ENCODE measurements at regions not wholly inside any gene's neighbourhood (a gene's known extent, or its start where the extent isn't known, plus 50 kb on each side); places are given as distances from the start of the nearest gene placed in this dataset.

DNA sequence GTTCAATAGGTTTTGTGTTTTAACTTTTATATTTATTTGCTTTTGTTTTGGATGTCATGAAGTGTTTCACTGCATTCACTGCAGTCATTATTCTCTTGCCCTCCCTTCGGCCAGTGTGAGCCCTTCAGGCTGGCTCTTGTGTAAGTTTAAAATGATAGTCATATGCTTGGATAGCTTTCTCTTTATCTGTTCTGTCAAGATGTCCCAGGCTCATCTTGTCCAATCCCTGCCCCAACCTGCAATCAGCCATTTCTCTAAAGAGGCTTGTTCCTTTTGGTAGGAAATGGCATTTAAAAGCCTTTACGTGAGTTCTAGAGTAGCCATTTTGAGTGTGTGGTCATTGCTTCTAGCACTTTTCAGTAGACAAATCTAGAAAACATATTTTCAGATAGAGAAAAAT is 238.0 kb upstream of the SLC39A10 start:
- H3K36me3 ChIP-seq (ENCODE audit: insufficient read depth, low read length): no peaks in the 10 kb centered on the region
- H3K9me2 ChIP-seq (replicated peaks; ENCODE audit: low read depth, low read length): no peaks in the 10 kb centered on the region
- no peak overlapping the region for H3K4me3 ChIP-seq (ENCODE audit: low read length, poor library complexity, severe bottlenecking)
- no peaks in the 10 kb centered on the region for H4K20me1 ChIP-seq (ENCODE audit: insufficient read depth, low read length, poor library complexity, severe bottlenecking)
- H3F3A ChIP-seq (ENCODE audit: low read depth): no peaks in the 10 kb centered on the region
- H3K4me1 ChIP-seq (ENCODE audit: insufficient read depth, low read length, poor library complexity, severe bottlenecking): peaks cover 10% of the 10 kb centered on the region
- H3K4me2 ChIP-seq (ENCODE audit: low read depth, low read length, poor library complexity, severe bottlenecking): no peak overlapping the region
- H2AFZ ChIP-seq (ENCODE audit: low read length): no peak overlapping the region
- no peak overlapping the region for H3K9ac ChIP-seq (ENCODE audit: low read depth, low read length, poor library complexity, severe bottlenecking)
- H3K27me3 ChIP-seq (ENCODE audit: insufficient read depth, low read length, poor library complexity, severe bottlenecking): no peaks in the 10 kb centered on the region
- TF ChIP-seq EZH2phosphoT487 (IDR thresholded peaks at IDR 0.05; ENCODE audit: borderline replicate concordance): no peak
- TF ChIP-seq, protein P1, sequence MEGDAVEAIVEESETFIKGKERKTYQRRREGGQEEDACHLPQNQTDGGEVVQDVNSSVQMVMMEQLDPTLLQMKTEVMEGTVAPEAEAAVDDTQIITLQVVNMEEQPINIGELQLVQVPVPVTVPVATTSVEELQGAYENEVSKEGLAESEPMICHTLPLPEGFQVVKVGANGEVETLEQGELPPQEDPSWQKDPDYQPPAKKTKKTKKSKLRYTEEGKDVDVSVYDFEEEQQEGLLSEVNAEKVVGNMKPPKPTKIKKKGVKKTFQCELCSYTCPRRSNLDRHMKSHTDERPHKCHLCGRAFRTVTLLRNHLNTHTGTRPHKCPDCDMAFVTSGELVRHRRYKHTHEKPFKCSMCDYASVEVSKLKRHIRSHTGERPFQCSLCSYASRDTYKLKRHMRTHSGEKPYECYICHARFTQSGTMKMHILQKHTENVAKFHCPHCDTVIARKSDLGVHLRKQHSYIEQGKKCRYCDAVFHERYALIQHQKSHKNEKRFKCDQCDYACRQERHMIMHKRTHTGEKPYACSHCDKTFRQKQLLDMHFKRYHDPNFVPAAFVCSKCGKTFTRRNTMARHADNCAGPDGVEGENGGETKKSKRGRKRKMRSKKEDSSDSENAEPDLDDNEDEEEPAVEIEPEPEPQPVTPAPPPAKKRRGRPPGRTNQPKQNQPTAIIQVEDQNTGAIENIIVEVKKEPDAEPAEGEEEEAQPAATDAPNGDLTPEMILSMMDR (conservative IDR thresholded peaks at IDR 0.05; ENCODE audit: low read length): no peak
- H3K9me3 ChIP-seq (ENCODE audit: insufficient read depth, low read depth, low read length): no peaks in the 10 kb centered on the region
- H3K79me2 ChIP-seq (ENCODE audit: insufficient read depth, low read length): no peaks in the 10 kb centered on the region

- no peaks in the 10 kb centered on the region for H3K9me3 ChIP-seq (ENCODE audit: insufficient read depth, low read depth, low read length)
- peak overlapping the region; percentile 37 for H3K4me2 ChIP-seq (ENCODE audit: low read depth, low read length, poor library complexity, severe bottlenecking)
- H3K4me1 ChIP-seq (ENCODE audit: insufficient read depth, low read length, poor library complexity, severe bottlenecking): peaks cover 37% of the 10 kb centered on the region
- no peaks in the 10 kb centered on the region for H3F3A ChIP-seq (ENCODE audit: low read depth)
- H4K20me1 ChIP-seq (ENCODE audit: insufficient read depth, low read length, poor library complexity, severe bottlenecking): no peaks in the 10 kb centered on the region
- H3K9me2 ChIP-seq (replicated peaks; ENCODE audit: low read depth, low read length): no peaks in the 10 kb centered on the region
- no peaks in the 10 kb centered on the region for H3K27me3 ChIP-seq (ENCODE audit: insufficient read depth, low read length, poor library complexity, severe bottlenecking)
- peak overlapping the region; percentile 64 for H2AFZ ChIP-seq (ENCODE audit: low read length)
- TF ChIP-seq, protein P1 (conservative IDR thresholded peaks at IDR 0.05; ENCODE audit: low read length): no peak
- TF ChIP-seq EZH2phosphoT487 (IDR thresholded peaks at IDR 0.05; ENCODE audit: borderline replicate concordance): no peak
- H3K9ac ChIP-seq (ENCODE audit: low read depth, low read length, poor library complexity, severe bottlenecking): peak overlapping the region; percentile 24
- no peak overlapping the region for H3K4me3 ChIP-seq (ENCODE audit: low read length, poor library complexity, severe bottlenecking)
- no peaks in the 10 kb centered on the region for H3K79me2 ChIP-seq (ENCODE audit: insufficient read depth, low read length)
- H3K36me3 ChIP-seq (ENCODE audit: insufficient read depth, low read length): no peaks in the 10 kb centered on the region
Measured at GRCh38 chr2:195414537-195415100, 242.4 kb upstream of the SLC39A10 start.

DNA sequence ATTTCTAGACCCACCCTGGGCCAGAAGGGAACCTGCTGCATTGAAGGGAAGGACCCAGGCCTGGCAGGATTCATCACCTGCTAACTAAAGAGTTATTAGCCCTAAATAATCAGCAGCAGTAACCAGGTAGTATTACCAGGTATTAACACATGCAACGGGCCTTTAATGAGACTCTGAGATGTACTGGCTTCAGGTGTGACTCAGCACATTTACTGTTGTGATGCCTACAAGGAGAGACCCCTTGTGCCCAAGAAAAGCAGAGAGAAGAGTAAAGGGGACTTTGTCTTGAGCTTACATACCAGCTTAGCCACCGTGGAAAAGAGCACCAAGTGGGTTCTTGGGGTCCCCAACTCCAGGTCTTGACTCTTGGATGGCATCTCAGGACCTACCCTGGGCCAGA is 243.1 kb upstream of the SLC39A10 start:
- no peaks in the 10 kb centered on the region for H3K9me3 ChIP-seq (ENCODE audit: insufficient read depth, low read depth, low read length)
- TF ChIP-seq, protein P1 (conservative IDR thresholded peaks at IDR 0.05; ENCODE audit: low read length): no peak
- no peak for TF ChIP-seq EZH2phosphoT487 (IDR thresholded peaks at IDR 0.05; ENCODE audit: borderline replicate concordance)
- H3K9ac ChIP-seq (ENCODE audit: low read depth, low read length, poor library complexity, severe bottlenecking): peak overlapping the region; percentile 24
- no peaks in the 10 kb centered on the region for H4K20me1 ChIP-seq (ENCODE audit: insufficient read depth, low read length, poor library complexity, severe bottlenecking)
- no peaks in the 10 kb centered on the region for H3K36me3 ChIP-seq (ENCODE audit: insufficient read depth, low read length)
- no peaks in the 10 kb centered on the region for H3K9me2 ChIP-seq (replicated peaks; ENCODE audit: low read depth, low read length)
- peaks cover 40% of the 10 kb centered on the region for H3K4me1 ChIP-seq (ENCODE audit: insufficient read depth, low read length, poor library complexity, severe bottlenecking)
- no peak overlapping the region for H3K4me3 ChIP-seq (ENCODE audit: low read length, poor library complexity, severe bottlenecking)
- peak overlapping the region; percentile 64 for H2AFZ ChIP-seq (ENCODE audit: low read length)
- H3K4me2 ChIP-seq (ENCODE audit: low read depth, low read length, poor library complexity, severe bottlenecking): peak overlapping the region; percentile 37
- no peaks in the 10 kb centered on the region for H3K27me3 ChIP-seq (ENCODE audit: insufficient read depth, low read length, poor library complexity, severe bottlenecking)
- no peaks in the 10 kb centered on the region for H3F3A ChIP-seq (ENCODE audit: low read depth)
- H3K79me2 ChIP-seq (ENCODE audit: insufficient read depth, low read length): no peaks in the 10 kb centered on the region
